ENCODE measurements at regions not wholly inside any gene's neighbourhood (a gene's known extent, or its start where the extent isn't known, plus 50 kb on each side); places are given as distances from the start of the nearest gene placed in this dataset.

- H3K4me3 ChIP-seq, result no peak overlapping the region
- H3K27ac ChIP-seq, result no peak overlapping the region
- WGBS, 3 donors, result 91 to 93% (median 93%) methylated on average over 1 of the region's 1 CpG
- no peaks in the 10 kb centered on the region for H3K36me3 ChIP-seq (ENCODE audit: insufficient read depth in 1 of 2, low read depth in 1 of 2)
- no peak for TF ChIP-seq CTCF (IDR thresholded peaks at IDR 0.05)
- no peaks in the 10 kb centered on the region for H3K4me1 ChIP-seq
- no peak for DNase-seq
- H3K27me3 ChIP-seq (ENCODE audit: insufficient read depth in 3 of 3, low read length in 2 of 3), result no peaks in the 10 kb centered on the region
- intact Hi-C loops (cut with DNase I), result no loop called here
- ATAC-seq, result no peak
- no peaks in the 10 kb centered on the region for H3K9me3 ChIP-seq
Observed at GRCh38 chr4:156029691-156030090, 76.0 kb upstream of the CTSO start.

GRCh38 chr4:156021298-156021697 lies 67.6 kb upstream of the CTSO start:
- Histone ChIP-seq H3K27me3 (ENCODE audit: insufficient read depth in 3 of 3, low read length in 2 of 3) (no peaks in the 10 kb centered on the region), H3K4me3 (no peak overlapping the region), H3K4me1 (no peaks in the 10 kb centered on the region), H3K9me3 (no peaks in the 10 kb centered on the region), H3K36me3 (ENCODE audit: insufficient read depth in 1 of 2, low read depth in 1 of 2) (no peaks in the 10 kb centered on the region), H3K27ac (no peak overlapping the region)
- no peak for TF ChIP-seq CTCF (IDR thresholded peaks at IDR 0.05)
- DNase-seq (no peak), ATAC-seq (no peak)
- 93 to 96% (median 94%) methylated on average over 6 of the region's 6 CpGs for WGBS, 3 donors
- intact Hi-C loops (cut with DNase I), result no loop called here

GRCh38 chr4:156019246-156019645 lies 65.6 kb upstream of the CTSO start:
- no peak for DNase-seq
- intact Hi-C loops (cut with DNase I), result no loop called here
- Histone ChIP-seq H3K4me1 (no peaks in the 10 kb centered on the region), H3K27me3 (ENCODE audit: insufficient read depth in 3 of 3, low read length in 2 of 3) (no peaks in the 10 kb centered on the region), H3K27ac (no peak overlapping the region), H3K4me3 (no peak overlapping the region), H3K36me3 (ENCODE audit: insufficient read depth in 1 of 2, low read depth in 1 of 2) (no peaks in the 10 kb centered on the region), H3K9me3 (no peaks in the 10 kb centered on the region)
- TF ChIP-seq CTCF (IDR thresholded peaks at IDR 0.05), result no peak
- 42 to 56% (median 48%) methylated on average over 2 of the region's 2 CpGs for WGBS, 3 donors
- ATAC-seq, result no peak

GRCh38 chr4:156018383-156018782 lies 64.7 kb upstream of the CTSO start:
- Histone ChIP-seq H3K4me3 (no peak overlapping the region), H3K36me3 (ENCODE audit: insufficient read depth in 1 of 2, low read depth in 1 of 2) (no peaks in the 10 kb centered on the region), H3K4me1 (no peaks in the 10 kb centered on the region), H3K9me3 (no peaks in the 10 kb centered on the region), H3K27ac (no peak overlapping the region), H3K27me3 (ENCODE audit: insufficient read depth in 3 of 3, low read length in 2 of 3) (no peaks in the 10 kb centered on the region)
- TF ChIP-seq CTCF (IDR thresholded peaks at IDR 0.05), result no peak
- WGBS, 3 donors, result 58 to 69% (median 62%) methylated on average over 5 of the region's 5 CpGs
- intact Hi-C loops (cut with DNase I), result no loop called here
- DNase-seq (no peak), ATAC-seq (no peak)

- Histone ChIP-seq H3K27me3 (ENCODE audit: insufficient read depth in 3 of 3, low read length in 2 of 3) (no peaks in the 10 kb centered on the region), H3K4me3 (no peak overlapping the region), H3K27ac (no peak overlapping the region), H3K9me3 (no peaks in the 10 kb centered on the region), H3K4me1 (no peaks in the 10 kb centered on the region), H3K36me3 (ENCODE audit: insufficient read depth in 1 of 2, low read depth in 1 of 2) (no peaks in the 10 kb centered on the region)
- WGBS, 3 donors, result 83 to 89% (median 85%) methylated on average over 1 of the region's 1 CpG
- no peak for TF ChIP-seq CTCF (IDR thresholded peaks at IDR 0.05)
- ATAC-seq, result no peak
- DNase-seq, result no peak
- intact Hi-C loops (cut with DNase I), result no loop called here
Observed at GRCh38 chr4:156015781-156016180, 62.1 kb upstream of the CTSO start.
